ENCODE measurements at regions not wholly inside any gene's neighbourhood (a gene's known extent, or its start where the extent isn't known, plus 50 kb on each side); places are given as distances from the start of the nearest gene placed in this dataset.

- TF ChIP-seq CTCF (IDR thresholded peaks at IDR 0.05; ENCODE audit: insufficient read depth, low read length), result no peak
- peak; percentile 74 for DNase-seq (ENCODE audit: low read depth)
- no peak overlapping the region for H3K4me3 ChIP-seq (ENCODE audit: low read depth, low read length)
Observed at GRCh38 chr1:69172003-69173000, 395.4 kb upstream of the LRRC7 start.

- H3K4me3 ChIP-seq (ENCODE audit: low read depth, low read length), result no peak overlapping the region
- DNase-seq (ENCODE audit: low read depth), result no peak
Observed at GRCh38 chr1:69175053-69175452, 392.7 kb upstream of the LRRC7 start.

DNA sequence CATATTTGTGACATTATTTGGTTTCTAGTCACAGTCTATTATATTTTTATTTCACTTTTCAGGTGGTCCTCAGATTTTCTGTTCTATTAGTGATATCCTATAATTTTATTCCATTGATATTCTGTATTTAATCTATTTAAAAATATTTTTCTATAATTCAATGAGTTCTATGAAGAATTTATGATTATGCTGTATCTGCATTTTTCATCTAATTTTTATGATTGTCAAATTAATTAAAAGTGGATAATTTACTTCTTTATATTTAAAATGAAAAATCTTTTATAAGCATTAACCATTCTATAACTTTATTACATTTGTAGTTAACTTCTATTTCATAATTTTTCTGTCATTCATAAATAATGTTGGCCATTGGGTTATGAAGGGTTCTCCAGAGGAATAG is 387.4 kb upstream of the LRRC7 start:
- no peak overlapping the region for H3K4me3 ChIP-seq (ENCODE audit: low read depth, low read length)

More at GRCh38 chr1:69175053-69175452, 392.7 kb upstream of the LRRC7 start:
- TF ChIP-seq CTCF (IDR thresholded peaks at IDR 0.05; ENCODE audit: insufficient read depth, low read length), result no peak

DNA sequence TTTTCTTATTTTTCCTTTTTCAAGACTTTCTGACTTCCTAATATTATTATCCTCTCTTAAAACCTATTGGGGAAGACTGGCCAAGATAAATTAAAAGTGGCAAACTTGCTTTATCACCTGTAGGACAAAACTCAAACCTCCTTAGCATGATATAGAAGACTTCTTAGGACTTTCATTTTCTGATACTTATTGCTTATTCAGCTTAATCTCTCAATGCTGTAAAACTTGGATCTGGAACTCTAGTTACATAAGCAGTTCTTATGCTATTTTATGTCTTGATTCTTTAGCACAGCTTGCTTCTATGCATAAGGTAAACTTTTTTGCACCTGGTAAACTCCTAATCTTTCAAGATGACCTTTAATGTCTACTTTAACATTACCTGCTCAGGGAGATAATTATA is 382.3 kb upstream of the LRRC7 start:
- TF ChIP-seq CTCF (IDR thresholded peaks at IDR 0.05; ENCODE audit: insufficient read depth, low read length), result no peak
- DNase-seq (ENCODE audit: low read depth), result no peak
- H3K4me3 ChIP-seq (ENCODE audit: low read depth, low read length), result no peak overlapping the region

More for the DNA sequence above, 387.4 kb upstream of the LRRC7 start:
- no peak for DNase-seq (ENCODE audit: low read depth)
- TF ChIP-seq CTCF (IDR thresholded peaks at IDR 0.05; ENCODE audit: insufficient read depth, low read length), result no peak

DNA sequence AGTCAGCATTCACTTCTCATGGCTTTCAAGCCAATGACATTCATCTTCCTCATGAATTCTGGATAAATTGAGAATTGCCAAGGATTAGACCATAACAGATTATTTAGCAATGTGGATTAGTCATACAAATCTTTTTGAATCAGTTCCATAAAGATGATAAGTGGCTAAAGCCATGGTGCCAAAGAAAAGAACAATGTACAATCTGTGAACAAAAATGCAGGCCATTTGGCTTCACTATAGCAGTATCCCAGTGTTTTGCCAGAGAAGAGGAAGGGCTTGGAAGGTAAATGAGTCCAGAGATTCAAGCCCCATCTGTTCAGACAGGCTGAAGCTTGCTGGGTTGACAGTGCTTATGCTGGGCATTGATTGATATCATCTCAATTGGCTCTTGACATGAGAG is 376.4 kb upstream of the LRRC7 start:
- peak; percentile 87 for DNase-seq (ENCODE audit: low read depth)

DNA sequence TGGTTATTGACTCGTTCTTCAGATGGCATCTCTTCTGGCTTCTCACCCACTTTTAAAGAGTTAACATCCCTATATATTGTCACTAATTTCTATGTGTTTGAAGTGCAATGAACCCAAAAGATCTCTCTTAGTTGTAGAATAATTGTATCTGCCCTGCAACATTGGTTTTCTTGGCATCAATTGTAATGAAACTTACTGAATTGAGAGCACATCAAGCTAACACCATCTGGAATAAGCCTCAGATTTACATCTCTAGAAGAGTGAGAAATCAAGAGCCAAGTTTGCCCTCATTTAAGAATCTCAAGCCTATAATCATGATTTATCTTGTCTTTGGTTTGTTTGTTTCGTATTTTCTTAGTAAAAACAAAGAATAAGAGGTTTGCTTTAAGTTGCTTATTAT is 372.6 kb upstream of the LRRC7 start:
- no peak for DNase-seq (ENCODE audit: low read depth)
- H3K4me3 ChIP-seq (ENCODE audit: low read depth, low read length), result no peak overlapping the region
- TF ChIP-seq CTCF (IDR thresholded peaks at IDR 0.05; ENCODE audit: insufficient read depth, low read length), result no peak

More for the DNA sequence above, 376.4 kb upstream of the LRRC7 start:
- H3K4me3 ChIP-seq (ENCODE audit: low read depth, low read length), result no peak overlapping the region
- TF ChIP-seq CTCF (IDR thresholded peaks at IDR 0.05; ENCODE audit: insufficient read depth, low read length), result no peak
